HG03460 (cell line): ENCODE measurements at regions not wholly inside any gene's neighbourhood (a gene's known extent, or its start where the extent isn't known, plus 50 kb on each side); places are given as distances from the start of the nearest gene placed in this dataset.

Experiments used
- ATAC-seq: cut with Tn5 transposase; IDR thresholded peaks from one replicate; pipeline ENCODE4 v1.9.1; 2021; ENCODE audit not compliant: unreplicated experiment

- no peak for ATAC-seq
Measured at GRCh38 chr7:11895337-11895736, 63.3 kb upstream of the THSD7A start.

- no peak for ATAC-seq
Measured at GRCh38 chr7:11896663-11897062, 64.7 kb upstream of the THSD7A start.

- no peak for ATAC-seq
Measured at GRCh38 chr7:11899247-11899646, 67.2 kb upstream of the THSD7A start.

- ATAC-seq, result no peak
Measured at GRCh38 chr7:11910253-11910652, 78.3 kb upstream of the THSD7A start.

GRCh38 chr7:11911900-11912299 lies 79.9 kb upstream of the THSD7A start:
- no peak for ATAC-seq

- ATAC-seq, result no peak
Measured at GRCh38 chr7:11914645-11915044, 82.6 kb upstream of the THSD7A start.

GRCh38 chr7:11923376-11923930 lies 91.5 kb upstream of the THSD7A start:
- ATAC-seq, result no peak

GRCh38 chr7:11931307-11931706 lies 99.3 kb upstream of the THSD7A start:
- ATAC-seq, result no peak

GRCh38 chr7:11934796-11935195 lies 102.8 kb upstream of the THSD7A start:
- ATAC-seq, result no peak

GRCh38 chr7:11935905-11936304 lies 103.9 kb upstream of the THSD7A start:
- ATAC-seq, result no peak

GRCh38 chr7:11946794-11947193 lies 114.8 kb upstream of the THSD7A start:
- no peak for ATAC-seq

GRCh38 chr7:11950281-11950680 lies 118.3 kb upstream of the THSD7A start:
- no peak for ATAC-seq

- ATAC-seq, result no peak
Measured at GRCh38 chr7:11950942-11951341, 118.9 kb upstream of the THSD7A start.

GRCh38 chr7:11951909-11952308 lies 119.9 kb upstream of the THSD7A start:
- no peak for ATAC-seq

GRCh38 chr7:11952972-11953371 lies 121.0 kb upstream of the THSD7A start:
- no peak for ATAC-seq

GRCh38 chr7:11956991-11957390 lies 125.0 kb upstream of the THSD7A start:
- no peak for ATAC-seq

GRCh38 chr7:11957956-11958355 lies 126.0 kb upstream of the THSD7A start:
- no peak for ATAC-seq

- no peak for ATAC-seq
Measured at GRCh38 chr7:11959121-11959520, 127.1 kb upstream of the THSD7A start.

GRCh38 chr7:11960621-11961020 lies 128.6 kb upstream of the THSD7A start:
- no peak for ATAC-seq

- no peak for ATAC-seq
Measured at GRCh38 chr7:11969643-11970042, 137.6 kb upstream of the THSD7A start.

GRCh38 chr7:11970132-11970531 lies 138.1 kb upstream of the THSD7A start:
- ATAC-seq, result no peak

- no peak for ATAC-seq
Measured at GRCh38 chr7:11985376-11985775, 153.4 kb upstream of the THSD7A start.

GRCh38 chr7:11985971-11986370 lies 154.0 kb upstream of the THSD7A start:
- ATAC-seq, result no peak

- ATAC-seq, result no peak
Measured at GRCh38 chr7:11988186-11988585, 156.2 kb upstream of the THSD7A start.
